Neural crest cell (in vitro differentiated cells): ENCODE measurements at regions not wholly inside any gene's neighbourhood (a gene's known extent, or its start where the extent isn't known, plus 50 kb on each side); places are given as distances from the start of the nearest gene placed in this dataset.

Experiments
- DNase-seq: peaks from one replicate; pipeline ENCODE4 v3.0.0; 2021; ENCODE audit warnings: low read depth, mixed read lengths, low spot score
- H3K27ac Mint-ChIP-seq: one replicate; pipeline ENCODE4 v1.8.0; 2021; ENCODE audit warnings: mild to moderate bottlenecking, mixed read lengths; ENCODE audit not compliant: unreplicated experiment
- H3K27me3 Mint-ChIP-seq: 2 replicates; pipeline ENCODE4 v1.8.0; 2021; ENCODE audit warnings: low read depth, mild to moderate bottlenecking, mixed read lengths
- H3K36me3 Mint-ChIP-seq: 2 replicates; pipeline ENCODE4 v1.8.0; 2021; ENCODE audit warnings: low read depth, mild to moderate bottlenecking, mixed read lengths
- H3K4me1 Mint-ChIP-seq: 2 replicates; pipeline ENCODE4 v1.8.0; 2021; ENCODE audit warnings: mixed read lengths
- H3K4me3 Mint-ChIP-seq: one replicate; pipeline ENCODE4 v1.8.0; 2021; ENCODE audit warnings: mild to moderate bottlenecking, mixed read lengths
- H3K9me3 Mint-ChIP-seq: 2 replicates; pipeline ENCODE4 v1.8.0; 2021; ENCODE audit warnings: mixed read lengths
- CTCF ChIP-seq: fragments of 200-600 bp; sonication (generic); conservative IDR thresholded peaks from 2 replicates; pipeline ENCODE4 v1.5.0; 2021; ENCODE audit warnings: antibody characterized with exemption, mild to moderate bottlenecking

- H3K27ac Mint-ChIP-seq = peak overlapping the region; percentile 79
- peak overlapping the region; percentile 27 for H3K4me3 Mint-ChIP-seq
- no peaks in the 10 kb centered on the region for H3K36me3 Mint-ChIP-seq
- H3K27me3 Mint-ChIP-seq = no peaks in the 10 kb centered on the region
- H3K4me1 Mint-ChIP-seq = peaks cover 97% of the 10 kb centered on the region
- no peaks in the 10 kb centered on the region for H3K9me3 Mint-ChIP-seq
- DNase-seq = no peak
- no peak for TF ChIP-seq CTCF
Observed at GRCh38 chr9:105975886-105976645, 281.7 kb downstream of the TMEM38B start.

- Mint-ChIP-seq H3K27me3 (no peaks in the 10 kb centered on the region), H3K4me1 (peaks cover 84% of the 10 kb centered on the region), H3K27ac (peak overlapping the region; percentile 98), H3K9me3 (no peaks in the 10 kb centered on the region), H3K4me3 (peak overlapping the region; percentile 69), H3K36me3 (peaks cover under 1% of the 10 kb centered on the region)
- no peak for TF ChIP-seq CTCF
- peak; percentile 34 for DNase-seq
Observed at GRCh38 chr9:105978336-105978735, 284.0 kb downstream of the TMEM38B start.

- Mint-ChIP-seq H3K36me3 (peaks cover 3% of the 10 kb centered on the region), H3K9me3 (no peaks in the 10 kb centered on the region), H3K4me1 (peaks cover 79% of the 10 kb centered on the region), H3K27me3 (no peaks in the 10 kb centered on the region), H3K4me3 (peak overlapping the region; percentile 69), H3K27ac (peak overlapping the region; percentile 98)
- no peak for TF ChIP-seq CTCF
- no peak for DNase-seq
Observed at GRCh38 chr9:105978826-105979225, 284.5 kb downstream of the TMEM38B start.

GRCh38 chr9:105979290-105979689 is 284.9 kb downstream of the TMEM38B start:
- no peak for DNase-seq
- H3K4me3 Mint-ChIP-seq = peak overlapping the region; percentile 69
- peak overlapping the region; percentile 98 for H3K27ac Mint-ChIP-seq
- peaks cover 75% of the 10 kb centered on the region for H3K4me1 Mint-ChIP-seq
- peaks cover under 1% of the 10 kb centered on the region for H3K9me3 Mint-ChIP-seq
- peaks cover 7% of the 10 kb centered on the region for H3K36me3 Mint-ChIP-seq
- TF ChIP-seq CTCF = no peak
- no peaks in the 10 kb centered on the region for H3K27me3 Mint-ChIP-seq

- Mint-ChIP-seq H3K27me3 (no peaks in the 10 kb centered on the region), H3K4me1 (peaks cover 43% of the 10 kb centered on the region), H3K36me3 (peaks cover 11% of the 10 kb centered on the region), H3K4me3 (no peak overlapping the region), H3K27ac (no peak overlapping the region), H3K9me3 (peaks cover 6% of the 10 kb centered on the region)
- no peak for DNase-seq
- TF ChIP-seq CTCF = no peak
Observed at GRCh38 chr9:105984714-105985113, 290.4 kb downstream of the TMEM38B start.
